PC-9 (cell line): ENCODE measurements at regions not wholly inside any gene's neighbourhood (a gene's known extent, or its start where the extent isn't known, plus 50 kb on each side); places are given as distances from the start of the nearest gene placed in this dataset.

Source experiments
- BruUV-seq: library from RNA; stranded (reverse); fragments of 400-500 nt; replicated peaks from 2 replicates; lab custom pipeline; 2021; lab: Mats Ljungman, UMichigan
- CTCF ChIA-PET: fragments of 300-600 bp; sonication (Branson Sonifier 250); formaldehyde crosslinking; loops from one replicate; lab custom pipeline; 2022; ENCODE audit warnings: antibody characterized with exemption; lab: Charles Lee
- POLR2A ChIA-PET: fragments of 300-600 bp; sonication (Branson Sonifier 250); formaldehyde crosslinking; loops from one replicate; lab custom pipeline; 2022; ENCODE audit warnings: antibody characterized with exemption; ENCODE audit not compliant: unreplicated experiment; lab: Charles Lee
- DNase-seq, 2 experiments: peaks; one replicate each; pipeline versions ENCODE4 v3.0.0 to v3.0.0-alpha.2; 2015 to 2022; ENCODE audit warnings: mixed read lengths in 1 of 2
- H2AFZ ChIP-seq: fragments of 200-600 bp; sonication (generic); 2 replicates; pipeline ENCODE4 v1.8.1; 2017; ENCODE audit warnings: antibody characterized with exemption
- H3F3A ChIP-seq: fragments of 200-600 bp; sonication (generic); 2 replicates; pipeline ENCODE4 v1.8.1; 2017; ENCODE audit warnings: antibody characterized with exemption, mild to moderate bottlenecking, low read depth; ENCODE audit not compliant: insufficient read depth
- H3K27ac ChIP-seq: fragments of 200-600 bp; sonication (generic); 2 replicates; pipeline ENCODE4 v1.6.1; 2016; ENCODE audit warnings: mixed run types
- H3K27me3 ChIP-seq: fragments of 200-600 bp; sonication (generic); 2 replicates; pipeline ENCODE4 v1.6.1; 2016; ENCODE audit warnings: low read depth, mixed run types; ENCODE audit not compliant: insufficient read depth
- H3K36me3 ChIP-seq: fragments of 200-600 bp; sonication (generic); 2 replicates; pipeline ENCODE4 v1.6.1; 2016; ENCODE audit warnings: low read depth, mixed run types
- H3K4me1 ChIP-seq: fragments of 200-600 bp; sonication (generic); replicated peaks from 2 replicates; pipeline ENCODE4 v1.6.1; 2016; ENCODE audit warnings: mixed run types; ENCODE audit not compliant: insufficient read depth
- H3K4me2 ChIP-seq: fragments of 200-600 bp; sonication (generic); 2 replicates; pipeline ENCODE4 v1.6.1; 2017; ENCODE audit warnings: mixed run types
- H3K4me3 ChIP-seq: fragments of 200-600 bp; sonication (generic); 2 replicates; pipeline ENCODE4 v1.6.1; 2016; ENCODE audit warnings: mixed run types
- H3K79me2 ChIP-seq: fragments of 200-600 bp; sonication (generic); 2 replicates; pipeline ENCODE4 v1.6.1; 2017; ENCODE audit warnings: low read depth, mixed run types
- H3K9me2 ChIP-seq: fragments of 200-600 bp; sonication (generic); 2 replicates; pipeline ENCODE4 v1.8.1; 2017; ENCODE audit warnings: mild to moderate bottlenecking; ENCODE audit not compliant: insufficient read depth
- H3K9me3 ChIP-seq: fragments of 200-600 bp; sonication (generic); 2 replicates; pipeline ENCODE4 v1.8.1; 2016; ENCODE audit warnings: low read depth; ENCODE audit not compliant: insufficient read depth
- H4K20me1 ChIP-seq: fragments of 200-600 bp; sonication (generic); 2 replicates; pipeline ENCODE4 v1.8.1; 2017; ENCODE audit not compliant: insufficient read depth
- EZH2 ChIP-seq: fragments of 200-600 bp; sonication (generic); IDR thresholded peaks from 2 replicates; pipeline ENCODE4 v1.8.0; 2017; ENCODE audit warnings: antibody characterized with exemption, low read depth
- intact Hi-C: fragments of 100-400 bp; cut with micrococcal nuclease; formaldehyde crosslinking; loops from one replicate; pipeline ENCODE4 v1.10.0; 2022; ENCODE audit not compliant: unreplicated experiment
- TF ChIP-seq, protein P1 (sequence below): fragments of 200-600 bp; sonication (generic); conservative IDR thresholded peaks from 2 replicates; pipeline ENCODE4 v1.6.1; 2017; ENCODE audit warnings: mixed run types, antibody characterized with exemption, mild to moderate bottlenecking, moderate library complexity

DNA sequence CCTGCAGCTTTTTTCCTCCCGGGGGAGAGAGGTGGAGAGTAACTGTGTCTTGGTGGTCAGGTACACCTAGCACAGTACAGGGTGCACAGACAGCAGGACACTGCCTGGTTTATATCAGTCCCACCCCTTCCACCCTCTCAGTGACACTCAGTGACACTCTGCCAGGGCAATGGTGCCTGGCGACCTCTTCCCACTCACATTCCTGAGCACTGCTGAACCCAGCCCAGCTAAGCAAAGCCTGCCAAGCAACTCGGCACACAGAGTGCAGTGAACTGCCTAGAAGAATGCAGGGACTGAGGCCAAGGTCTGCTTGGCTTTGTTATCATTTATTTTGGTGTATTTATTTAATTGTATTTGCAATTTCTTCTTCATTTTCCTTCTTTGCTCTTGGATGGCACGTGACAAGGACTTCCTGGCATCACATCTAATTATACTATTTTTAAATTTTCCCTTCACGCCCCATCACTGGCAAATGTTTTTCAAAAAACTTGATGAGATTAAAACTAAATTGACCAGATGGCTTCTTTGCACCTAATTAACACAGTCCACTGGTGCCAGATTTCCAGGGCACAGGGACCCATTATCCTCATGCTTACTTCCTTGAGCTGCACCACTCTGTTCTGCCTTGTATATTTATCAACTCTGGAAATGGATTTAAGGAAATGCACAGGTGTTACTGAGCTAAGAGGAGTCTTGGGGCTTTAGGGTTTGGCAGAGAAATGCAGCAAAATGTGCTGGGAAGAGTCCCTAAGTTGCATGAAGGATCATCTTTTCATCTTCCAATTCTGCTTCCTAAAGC lies 205.6 kb downstream of the ADAMTS15 start:
- POLR2A ChIA-PET, result interaction anchor here (0.6 kb wide), 1 partner anchor 174 kb away, joined by 4 read pairs; no protein-coding TSS in a partner anchor
- intact Hi-C loops, result no loop called here
- H3K4me2 ChIP-seq, result no peak overlapping the region
- BruUV-seq, result no TSS peak
- no peaks in the 10 kb centered on the region for H3K36me3 ChIP-seq
- CTCF ChIA-PET, result no interaction called here
- H3K27ac ChIP-seq, result no peak overlapping the region
- no peaks in the 10 kb centered on the region; the same call in 1 of the 2 replicates for H3K4me1 ChIP-seq
- peaks cover 9% of the 10 kb centered on the region; the same call in 1 of the 2 replicates for H3K9me3 ChIP-seq
- peak in 1 of 2 experiments; percentile 59 for DNase-seq
- TF ChIP-seq, protein P1, sequence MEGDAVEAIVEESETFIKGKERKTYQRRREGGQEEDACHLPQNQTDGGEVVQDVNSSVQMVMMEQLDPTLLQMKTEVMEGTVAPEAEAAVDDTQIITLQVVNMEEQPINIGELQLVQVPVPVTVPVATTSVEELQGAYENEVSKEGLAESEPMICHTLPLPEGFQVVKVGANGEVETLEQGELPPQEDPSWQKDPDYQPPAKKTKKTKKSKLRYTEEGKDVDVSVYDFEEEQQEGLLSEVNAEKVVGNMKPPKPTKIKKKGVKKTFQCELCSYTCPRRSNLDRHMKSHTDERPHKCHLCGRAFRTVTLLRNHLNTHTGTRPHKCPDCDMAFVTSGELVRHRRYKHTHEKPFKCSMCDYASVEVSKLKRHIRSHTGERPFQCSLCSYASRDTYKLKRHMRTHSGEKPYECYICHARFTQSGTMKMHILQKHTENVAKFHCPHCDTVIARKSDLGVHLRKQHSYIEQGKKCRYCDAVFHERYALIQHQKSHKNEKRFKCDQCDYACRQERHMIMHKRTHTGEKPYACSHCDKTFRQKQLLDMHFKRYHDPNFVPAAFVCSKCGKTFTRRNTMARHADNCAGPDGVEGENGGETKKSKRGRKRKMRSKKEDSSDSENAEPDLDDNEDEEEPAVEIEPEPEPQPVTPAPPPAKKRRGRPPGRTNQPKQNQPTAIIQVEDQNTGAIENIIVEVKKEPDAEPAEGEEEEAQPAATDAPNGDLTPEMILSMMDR, result no peak
- no peak for TF ChIP-seq EZH2
- no peak overlapping the region for H3K4me3 ChIP-seq
- no peaks in the 10 kb centered on the region for H3K27me3 ChIP-seq
- no peaks in the 10 kb centered on the region for H3F3A ChIP-seq
- H3K9me2 ChIP-seq, result no peaks in the 10 kb centered on the region
- no peaks in the 10 kb centered on the region for H3K79me2 ChIP-seq
- no peaks in the 10 kb centered on the region for H4K20me1 ChIP-seq
- no peak overlapping the region for H2AFZ ChIP-seq

DNA sequence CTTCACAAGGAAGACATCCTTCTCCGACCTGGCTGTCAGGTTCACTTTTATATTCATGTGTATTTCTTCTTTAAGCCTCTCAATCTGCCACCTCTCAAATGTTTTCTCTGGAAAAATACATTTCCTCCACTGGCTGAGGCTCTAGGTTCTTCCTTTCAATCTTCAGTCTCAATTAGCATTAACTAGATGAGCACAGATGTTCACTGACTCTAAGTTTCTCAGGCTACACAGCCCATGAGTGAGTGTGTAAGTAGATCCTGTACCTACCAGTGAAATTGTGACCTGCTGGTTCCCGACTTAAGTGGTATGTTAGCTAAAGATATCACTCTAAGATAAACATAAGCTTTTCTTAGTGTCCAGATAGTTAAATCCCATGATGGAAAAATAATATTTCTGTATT lies 206.9 kb downstream of the ADAMTS15 start:
- Histone ChIP-seq H3K79me2 (no peaks in the 10 kb centered on the region), H3K4me2 (no peak overlapping the region), H3K36me3 (no peaks in the 10 kb centered on the region), H4K20me1 (no peaks in the 10 kb centered on the region), H3K27me3 (no peaks in the 10 kb centered on the region), H3F3A (no peaks in the 10 kb centered on the region), H2AFZ (no peak overlapping the region), H3K4me3 (no peak overlapping the region), H3K27ac (no peak overlapping the region), H3K9me2 (no peaks in the 10 kb centered on the region), H3K9me3 (peaks cover 9% of the 10 kb centered on the region; the same call in 1 of the 2 replicates), H3K4me1 (no peaks in the 10 kb centered on the region; the same call in 1 of the 2 replicates)
- intact Hi-C loops, result no loop called here
- CTCF ChIA-PET, result no interaction called here
- BruUV-seq, result no TSS peak
- no peak for TF ChIP-seq EZH2
- TF ChIP-seq, protein P1, result no peak
- no peak for DNase-seq
- POLR2A ChIA-PET, result no interaction called here

DNA sequence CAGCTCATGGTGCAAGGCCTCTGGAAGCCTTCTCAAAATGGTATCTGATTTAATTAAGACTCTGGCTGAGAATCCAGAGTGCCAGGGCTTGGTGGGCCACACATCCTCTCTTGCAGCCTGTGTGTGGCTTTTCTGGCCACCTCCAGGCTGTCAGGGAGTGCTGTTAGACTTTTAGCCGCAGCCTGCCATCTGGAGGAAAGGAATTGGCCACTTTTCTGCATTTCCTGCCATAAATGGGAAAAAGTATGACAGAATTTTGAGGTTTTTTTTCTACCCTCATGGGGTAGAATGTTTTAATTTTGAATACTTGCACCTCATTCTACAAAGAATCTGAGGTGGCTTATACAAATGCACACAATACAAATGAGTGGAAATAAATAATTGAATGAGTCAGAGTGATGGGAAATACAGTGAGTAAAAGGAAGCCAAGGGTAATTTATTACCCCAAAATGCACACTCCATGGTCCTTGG lies 218.4 kb downstream of the ADAMTS15 start:
- no peaks in the 10 kb centered on the region for H3K9me2 ChIP-seq
- H3K27ac ChIP-seq, result no peak overlapping the region
- no TSS peak for BruUV-seq
- intact Hi-C loops, result no loop called here
- no peaks in the 10 kb centered on the region for H3K9me3 ChIP-seq
- no peaks in the 10 kb centered on the region for H3K27me3 ChIP-seq
- ChIA-PET POLR2A (no interaction called here), CTCF (no interaction called here)
- no peaks in the 10 kb centered on the region for H3K36me3 ChIP-seq
- no peaks in the 10 kb centered on the region for H3K79me2 ChIP-seq
- no peak overlapping the region for H3K4me3 ChIP-seq
- no peaks in the 10 kb centered on the region for H3K4me1 ChIP-seq
- TF ChIP-seq EZH2, result no peak
- TF ChIP-seq, protein P1, result no peak
- no peak overlapping the region for H2AFZ ChIP-seq
- H3K4me2 ChIP-seq, result no peak overlapping the region
- DNase-seq, result no peak
- no peaks in the 10 kb centered on the region for H3F3A ChIP-seq
- H4K20me1 ChIP-seq, result no peaks in the 10 kb centered on the region
